HEK293 (cell line): ENCODE measurements at regions not wholly inside any gene's neighbourhood (a gene's known extent, or its start where the extent isn't known, plus 50 kb on each side); places are given as distances from the start of the nearest gene placed in this dataset.

Source experiments
- CTCF ChIA-PET: fragments of 350-600 bp; formaldehyde crosslinking; extraction: SDS; loops from one replicate; lab custom pipeline; 2021; ENCODE audit warnings: antibody characterized with exemption; lab: Yijun Ruan, JAX
- POLR2A ChIA-PET: fragments of 300-600 bp; formaldehyde crosslinking; extraction: SDS; loops from one replicate; lab custom pipeline; 2020; ENCODE audit warnings: antibody characterized with exemption, inconsistent platforms; lab: Yijun Ruan, JAX
- H3K27ac ChIP-seq: fragments of 200-500 bp; sonication (Bioruptor generic); 2 replicates; pipeline ENCODE4 v1.5.1; 2014; ENCODE audit warnings: low read depth, low read length, control low read depth, inconsistent platforms; ENCODE audit errors: extremely low read depth
- H3K36me3 ChIP-seq, 2 experiments: fragments of 200-500 bp in 1 of 2; sonication (Bioruptor generic) in 1 of 2; 1 replicate in 1 of 2; 2 replicates in 1 of 2; pipeline ENCODE4 v1.5.1; 2014 to 2017; ENCODE audit warnings: inconsistent platforms in 2 of 2, low read length in 2 of 2; ENCODE audit not compliant: control insufficient read depth in 2 of 2, insufficient read depth in 1 of 2
- H3K4me1 ChIP-seq: fragments of 200-500 bp; sonication (Bioruptor generic); 2 replicates; pipeline ENCODE4 v1.5.1; 2014; ENCODE audit warnings: mild to moderate bottlenecking, low read length, inconsistent platforms; ENCODE audit not compliant: control insufficient read depth, insufficient read depth
- H3K4me3 ChIP-seq: 2 replicates; pipeline ENCODE4 v1.5.1; 2011; ENCODE audit warnings: low read depth, mild to moderate bottlenecking, control low read depth, low read length, moderate library complexity
- H3K9me3 ChIP-seq: fragments of 200-500 bp; sonication (Bioruptor generic); 2 replicates; pipeline ENCODE4 v1.5.1; 2014; ENCODE audit warnings: low read depth, low read length, inconsistent platforms; ENCODE audit not compliant: control insufficient read depth, insufficient read depth
- FEZF1 ChIP-seq: fragments of 450-650 bp; formaldehyde crosslinking; IDR thresholded peaks from 2 replicates; pipeline ENCODE4 v1.5.1; 2016; ENCODE audit warnings: missing biosample characterization, missing genetic modification characterization
- GFI1B ChIP-seq: fragments of 450-650 bp; formaldehyde crosslinking; IDR thresholded peaks from 2 replicates; pipeline ENCODE4 v1.5.1; 2016; ENCODE audit warnings: missing biosample characterization, missing genetic modification characterization
- KLF1 ChIP-seq: fragments of 450-650 bp; formaldehyde crosslinking; IDR thresholded peaks from 2 replicates; pipeline ENCODE4 v1.5.1; 2016; ENCODE audit warnings: missing biosample characterization, missing genetic modification characterization
- RBAK ChIP-seq: fragments of 450-650 bp; formaldehyde crosslinking; IDR thresholded peaks from 2 replicates; pipeline ENCODE4 v1.5.1; 2016; ENCODE audit warnings: missing biosample characterization, missing genetic modification characterization
- YY1 ChIP-seq: fragments of 450-650 bp; formaldehyde crosslinking; IDR thresholded peaks from 2 replicates; pipeline ENCODE4 v1.5.1; 2018; ENCODE audit warnings: missing biosample characterization, missing genetic modification characterization
- ZBTB20 ChIP-seq: fragments of 450-650 bp; formaldehyde crosslinking; IDR thresholded peaks from 2 replicates; pipeline ENCODE4 v1.5.1; 2016; ENCODE audit warnings: missing biosample characterization, missing genetic modification characterization
- ZBTB8A ChIP-seq: fragments of 450-650 bp; formaldehyde crosslinking; IDR thresholded peaks from 2 replicates; pipeline ENCODE4 v1.5.1; 2016; ENCODE audit warnings: missing biosample characterization, missing genetic modification characterization
- ZNF121 ChIP-seq: fragments of 450-650 bp; formaldehyde crosslinking; IDR thresholded peaks from 2 replicates; pipeline ENCODE4 v1.5.1; 2016; ENCODE audit warnings: missing biosample characterization, missing genetic modification characterization
- ZNF174 ChIP-seq: fragments of 450-650 bp; formaldehyde crosslinking; IDR thresholded peaks from 2 replicates; pipeline ENCODE4 v1.5.0; 2017; ENCODE audit warnings: missing biosample characterization, mild to moderate bottlenecking, missing genetic modification characterization
- ZNF223 ChIP-seq: fragments of 450-650 bp; formaldehyde crosslinking; IDR thresholded peaks from 2 replicates; pipeline ENCODE4 v1.5.1; 2016; ENCODE audit warnings: missing biosample characterization, missing genetic modification characterization
- ZNF510 ChIP-seq: fragments of 450-650 bp; formaldehyde crosslinking; IDR thresholded peaks from 2 replicates; pipeline ENCODE4 v1.5.1; 2018; ENCODE audit warnings: mild to moderate bottlenecking, missing genetic modification characterization, missing biosample characterization; ENCODE audit not compliant: insufficient replicate concordance
- ZNF560 ChIP-seq: fragments of 450-650 bp; formaldehyde crosslinking; IDR thresholded peaks from 2 replicates; pipeline ENCODE4 v1.5.1; 2017; ENCODE audit warnings: missing biosample characterization, missing genetic modification characterization, borderline replicate concordance
- ZNF561 ChIP-seq: fragments of 450-650 bp; IDR thresholded peaks from 2 replicates; pipeline ENCODE4 v1.5.1; 2018; ENCODE audit warnings: missing biosample characterization, missing genetic modification characterization, borderline replicate concordance
- ZNF629 ChIP-seq: fragments of 450-650 bp; formaldehyde crosslinking; IDR thresholded peaks from 2 replicates; pipeline ENCODE4 v1.5.1; 2017; ENCODE audit warnings: missing biosample characterization, missing genetic modification characterization
- ZNF658 ChIP-seq: fragments of 450-650 bp; formaldehyde crosslinking; IDR thresholded peaks from 2 replicates; pipeline ENCODE4; 2016; ENCODE audit warnings: missing biosample characterization, missing genetic modification characterization
- ZNF747 ChIP-seq: fragments of 450-650 bp; formaldehyde crosslinking; IDR thresholded peaks from 2 replicates; pipeline ENCODE4 v1.5.1; 2016; ENCODE audit warnings: missing biosample characterization, missing genetic modification characterization
- ZNF792 ChIP-seq: fragments of 450-650 bp; formaldehyde crosslinking; IDR thresholded peaks from 2 replicates; pipeline ENCODE4 v1.5.1; 2016; ENCODE audit warnings: missing biosample characterization, missing genetic modification characterization
- ZNF843 ChIP-seq: fragments of 450-650 bp; formaldehyde crosslinking; IDR thresholded peaks from 2 replicates; pipeline ENCODE4 v1.5.1; 2016; ENCODE audit warnings: missing biosample characterization, missing genetic modification characterization
- TF ChIP-seq, protein P1 (sequence below): fragments of 450-650 bp; formaldehyde crosslinking; IDR thresholded peaks from 2 replicates; pipeline ENCODE4 v1.5.1; 2016; ENCODE audit warnings: missing biosample characterization, missing genetic modification characterization
- TF ChIP-seq, protein P2 (sequence below): IDR thresholded peaks from 2 replicates; pipeline ENCODE4 v1.6.1; 2011; ENCODE audit warnings: mild to moderate bottlenecking, low read depth, low read length, borderline replicate concordance
- TF ChIP-seq, protein P3 (sequence below): fragments of 450-650 bp; formaldehyde crosslinking; optimal IDR thresholded peaks from 2 replicates; pipeline ENCODE3; 2016; ENCODE audit warnings: missing biosample characterization, mild to moderate bottlenecking, missing genetic modification characterization
- TF ChIP-seq, protein P4 (sequence below): fragments of 450-650 bp; formaldehyde crosslinking; conservative IDR thresholded peaks from 2 replicates; pipeline ENCODE4 v1.5.1; 2016; ENCODE audit warnings: low read depth, missing biosample characterization, missing genetic modification characterization
- TF ChIP-seq, protein P5 (sequence below): fragments of 450-650 bp; formaldehyde crosslinking; IDR thresholded peaks from 2 replicates; pipeline ENCODE4 v1.5.1; 2016; ENCODE audit warnings: missing biosample characterization, missing genetic modification characterization

DNA sequence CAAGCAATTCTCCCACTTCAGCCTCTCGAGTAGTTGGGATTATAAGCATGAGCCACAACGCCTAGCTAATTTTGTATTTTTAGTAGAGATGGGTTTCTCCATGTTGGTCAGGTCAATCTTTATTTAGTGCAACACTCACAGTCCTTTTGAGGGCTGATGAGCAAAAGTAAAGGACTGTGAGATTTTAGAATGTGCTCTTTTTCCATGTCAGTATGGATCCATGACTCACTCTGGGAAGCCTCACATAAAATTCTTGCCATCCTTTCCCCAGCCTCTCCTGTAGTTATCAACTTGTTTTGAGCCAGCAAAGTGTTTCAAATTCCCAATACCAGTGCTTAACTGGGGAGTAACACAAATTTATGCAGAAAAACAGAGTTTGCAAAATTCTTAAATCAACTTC lies 135.8 kb upstream of the CXCL12 start:
- ChIA-PET POLR2A (no interaction called here), CTCF (interaction anchor here (0.6 kb wide), 1 partner anchor 144 kb away, joined by 3 read pairs; no protein-coding TSS in a partner anchor)
- no peaks in the 10 kb centered on the region for H3K36me3 ChIP-seq
- H3K9me3 ChIP-seq: no peaks in the 10 kb centered on the region
- no peaks in the 10 kb centered on the region for H3K4me1 ChIP-seq
- no peak overlapping the region for H3K27ac ChIP-seq
- no peak overlapping the region for H3K4me3 ChIP-seq
- TF ChIP-seq ZBTB20: no peak
- no peak for TF ChIP-seq ZNF629 (tag by site-specific recombination)
- no peak for TF ChIP-seq KLF1 (tag by site-specific recombination)
- TF ChIP-seq ZNF174 (tag by site-specific recombination): no peak
- TF ChIP-seq, protein P1, sequence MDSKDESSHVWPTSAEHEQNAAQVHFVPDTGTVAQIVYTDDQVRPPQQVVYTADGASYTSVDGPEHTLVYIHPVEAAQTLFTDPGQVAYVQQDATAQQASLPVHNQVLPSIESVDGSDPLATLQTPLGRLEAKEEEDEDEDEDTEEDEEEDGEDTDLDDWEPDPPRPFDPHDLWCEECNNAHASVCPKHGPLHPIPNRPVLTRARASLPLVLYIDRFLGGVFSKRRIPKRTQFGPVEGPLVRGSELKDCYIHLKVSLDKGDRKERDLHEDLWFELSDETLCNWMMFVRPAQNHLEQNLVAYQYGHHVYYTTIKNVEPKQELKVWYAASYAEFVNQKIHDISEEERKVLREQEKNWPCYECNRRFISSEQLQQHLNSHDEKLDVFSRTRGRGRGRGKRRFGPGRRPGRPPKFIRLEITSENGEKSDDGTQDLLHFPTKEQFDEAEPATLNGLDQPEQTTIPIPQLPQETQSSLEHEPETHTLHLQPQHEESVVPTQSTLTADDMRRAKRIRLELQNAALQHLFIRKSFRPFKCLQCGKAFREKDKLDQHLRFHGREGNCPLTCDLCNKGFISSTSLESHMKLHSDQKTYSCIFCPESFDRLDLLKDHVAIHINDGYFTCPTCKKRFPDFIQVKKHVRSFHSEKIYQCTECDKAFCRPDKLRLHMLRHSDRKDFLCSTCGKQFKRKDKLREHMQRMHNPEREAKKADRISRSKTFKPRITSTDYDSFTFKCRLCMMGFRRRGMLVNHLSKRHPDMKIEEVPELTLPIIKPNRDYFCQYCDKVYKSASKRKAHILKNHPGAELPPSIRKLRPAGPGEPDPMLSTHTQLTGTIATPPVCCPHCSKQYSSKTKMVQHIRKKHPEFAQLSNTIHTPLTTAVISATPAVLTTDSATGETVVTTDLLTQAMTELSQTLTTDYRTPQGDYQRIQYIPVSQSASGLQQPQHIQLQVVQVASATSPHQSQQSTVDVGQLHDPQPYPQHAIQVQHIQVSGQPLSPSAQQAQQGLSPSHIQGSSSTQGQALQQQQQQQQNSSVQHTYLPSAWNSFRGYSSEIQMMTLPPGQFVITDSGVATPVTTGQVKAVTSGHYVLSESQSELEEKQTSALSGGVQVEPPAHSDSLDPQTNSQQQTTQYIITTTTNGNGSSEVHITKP (tag by site-specific recombination): no peak
- TF ChIP-seq, protein P2, sequence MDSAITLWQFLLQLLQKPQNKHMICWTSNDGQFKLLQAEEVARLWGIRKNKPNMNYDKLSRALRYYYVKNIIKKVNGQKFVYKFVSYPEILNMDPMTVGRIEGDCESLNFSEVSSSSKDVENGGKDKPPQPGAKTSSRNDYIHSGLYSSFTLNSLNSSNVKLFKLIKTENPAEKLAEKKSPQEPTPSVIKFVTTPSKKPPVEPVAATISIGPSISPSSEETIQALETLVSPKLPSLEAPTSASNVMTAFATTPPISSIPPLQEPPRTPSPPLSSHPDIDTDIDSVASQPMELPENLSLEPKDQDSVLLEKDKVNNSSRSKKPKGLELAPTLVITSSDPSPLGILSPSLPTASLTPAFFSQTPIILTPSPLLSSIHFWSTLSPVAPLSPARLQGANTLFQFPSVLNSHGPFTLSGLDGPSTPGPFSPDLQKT: no peak
- TF ChIP-seq, protein P3, sequence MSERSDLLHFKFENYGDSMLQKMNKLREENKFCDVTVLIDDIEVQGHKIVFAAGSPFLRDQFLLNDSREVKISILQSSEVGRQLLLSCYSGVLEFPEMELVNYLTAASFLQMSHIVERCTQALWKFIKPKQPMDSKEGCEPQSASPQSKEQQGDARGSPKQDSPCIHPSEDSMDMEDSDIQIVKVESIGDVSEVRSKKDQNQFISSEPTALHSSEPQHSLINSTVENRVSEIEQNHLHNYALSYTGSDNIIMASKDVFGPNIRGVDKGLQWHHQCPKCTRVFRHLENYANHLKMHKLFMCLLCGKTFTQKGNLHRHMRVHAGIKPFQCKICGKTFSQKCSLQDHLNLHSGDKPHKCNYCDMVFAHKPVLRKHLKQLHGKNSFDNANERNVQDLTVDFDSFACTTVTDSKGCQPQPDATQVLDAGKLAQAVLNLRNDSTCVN (tag by site-specific recombination): no peak
- TF ChIP-seq GFI1B: no peak
- no peak for TF ChIP-seq FEZF1
- no peak for TF ChIP-seq ZBTB8A (tag by site-specific recombination)
- TF ChIP-seq ZNF561 (tag by site-specific recombination): no peak
- TF ChIP-seq ZNF223 (tag by site-specific recombination): no peak
- TF ChIP-seq ZNF747 (tag by site-specific recombination): no peak

DNA sequence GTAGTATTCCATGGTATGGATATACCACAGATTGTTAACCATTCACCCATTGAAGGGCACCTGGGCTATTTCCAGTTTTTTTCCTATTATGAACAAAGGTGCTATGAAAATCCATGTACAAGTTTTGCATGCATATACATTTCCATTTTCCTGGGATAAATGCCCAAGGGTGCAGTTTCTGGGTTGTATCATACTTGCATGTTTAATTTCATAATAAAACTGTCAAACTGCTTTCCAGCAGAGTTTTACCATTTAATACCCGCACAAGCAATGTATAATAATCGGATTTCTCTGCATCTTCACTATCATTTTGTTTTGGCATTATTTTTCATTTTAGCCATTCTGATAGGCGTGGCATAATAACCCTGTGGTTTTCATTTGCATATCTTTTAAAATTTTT lies 154.3 kb upstream of the CXCL12 start:
- Histone ChIP-seq H3K4me3 (no peak overlapping the region), H3K9me3 (no peaks in the 10 kb centered on the region), H3K4me1 (no peaks in the 10 kb centered on the region), H3K36me3 (no peaks in the 10 kb centered on the region), H3K27ac (no peak overlapping the region)
- TF ChIP-seq, protein P4, sequence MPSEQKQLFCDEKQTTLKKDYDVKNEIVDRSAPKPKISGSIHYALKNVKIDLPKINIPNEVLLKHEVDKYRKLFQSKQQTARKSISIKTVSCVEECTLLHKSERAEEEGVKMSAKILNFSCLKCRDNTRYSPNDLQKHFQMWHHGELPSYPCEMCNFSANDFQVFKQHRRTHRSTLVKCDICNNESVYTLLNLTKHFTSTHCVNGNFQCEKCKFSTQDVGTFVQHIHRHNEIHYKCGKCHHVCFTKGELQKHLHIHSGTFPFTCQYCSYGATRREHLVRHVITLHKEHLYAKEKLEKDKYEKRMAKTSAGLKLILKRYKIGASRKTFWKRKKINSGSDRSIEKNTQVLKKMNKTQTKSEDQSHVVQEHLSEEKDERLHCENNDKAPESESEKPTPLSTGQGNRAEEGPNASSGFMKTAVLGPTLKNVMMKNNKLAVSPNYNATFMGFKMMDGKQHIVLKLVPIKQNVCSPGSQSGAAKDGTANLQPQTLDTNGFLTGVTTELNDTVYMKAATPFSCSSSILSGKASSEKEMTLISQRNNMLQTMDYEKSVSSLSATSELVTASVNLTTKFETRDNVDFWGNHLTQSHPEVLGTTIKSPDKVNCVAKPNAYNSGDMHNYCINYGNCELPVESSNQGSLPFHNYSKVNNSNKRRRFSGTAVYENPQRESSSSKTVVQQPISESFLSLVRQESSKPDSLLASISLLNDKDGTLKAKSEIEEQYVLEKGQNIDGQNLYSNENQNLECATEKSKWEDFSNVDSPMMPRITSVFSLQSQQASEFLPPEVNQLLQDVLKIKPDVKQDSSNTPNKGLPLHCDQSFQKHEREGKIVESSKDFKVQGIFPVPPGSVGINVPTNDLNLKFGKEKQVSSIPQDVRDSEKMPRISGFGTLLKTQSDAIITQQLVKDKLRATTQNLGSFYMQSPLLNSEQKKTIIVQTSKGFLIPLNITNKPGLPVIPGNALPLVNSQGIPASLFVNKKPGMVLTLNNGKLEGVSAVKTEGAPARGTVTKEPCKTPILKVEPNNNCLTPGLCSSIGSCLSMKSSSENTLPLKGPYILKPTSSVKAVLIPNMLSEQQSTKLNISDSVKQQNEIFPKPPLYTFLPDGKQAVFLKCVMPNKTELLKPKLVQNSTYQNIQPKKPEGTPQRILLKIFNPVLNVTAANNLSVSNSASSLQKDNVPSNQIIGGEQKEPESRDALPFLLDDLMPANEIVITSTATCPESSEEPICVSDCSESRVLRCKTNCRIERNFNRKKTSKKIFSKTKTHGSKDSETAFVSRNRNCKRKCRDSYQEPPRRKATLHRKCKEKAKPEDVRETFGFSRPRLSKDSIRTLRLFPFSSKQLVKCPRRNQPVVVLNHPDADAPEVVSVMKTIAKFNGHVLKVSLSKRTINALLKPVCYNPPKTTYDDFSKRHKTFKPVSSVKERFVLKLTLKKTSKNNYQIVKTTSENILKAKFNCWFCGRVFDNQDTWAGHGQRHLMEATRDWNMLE (tag by site-specific recombination): no peak
- TF ChIP-seq, protein P5, sequence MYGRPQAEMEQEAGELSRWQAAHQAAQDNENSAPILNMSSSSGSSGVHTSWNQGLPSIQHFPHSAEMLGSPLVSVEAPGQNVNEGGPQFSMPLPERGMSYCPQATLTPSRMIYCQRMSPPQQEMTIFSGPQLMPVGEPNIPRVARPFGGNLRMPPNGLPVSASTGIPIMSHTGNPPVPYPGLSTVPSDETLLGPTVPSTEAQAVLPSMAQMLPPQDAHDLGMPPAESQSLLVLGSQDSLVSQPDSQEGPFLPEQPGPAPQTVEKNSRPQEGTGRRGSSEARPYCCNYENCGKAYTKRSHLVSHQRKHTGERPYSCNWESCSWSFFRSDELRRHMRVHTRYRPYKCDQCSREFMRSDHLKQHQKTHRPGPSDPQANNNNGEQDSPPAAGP (tag by site-specific recombination): no peak
- TF ChIP-seq YY1 (tag by site-specific recombination): no peak
- TF ChIP-seq RBAK (tag by site-specific recombination): no peak
- no peak for TF ChIP-seq ZNF560 (tag by site-specific recombination)
- TF ChIP-seq ZNF510 (tag by site-specific recombination): no peak
- no peak for TF ChIP-seq ZNF792 (tag by site-specific recombination)
- TF ChIP-seq ZNF121 (tag by site-specific recombination): no peak
- TF ChIP-seq ZNF658 (tag by site-specific recombination): no peak
- no peak for TF ChIP-seq ZNF843
- ChIA-PET CTCF (no interaction called here), POLR2A (no interaction called here)
